Neural cell (in vitro differentiated cells): ENCODE measurements at regions not wholly inside any gene's neighbourhood (a gene's known extent, or its start where the extent isn't known, plus 50 kb on each side); places are given as distances from the start of the nearest gene placed in this dataset.

Experiments
- EP300 ChIP-seq: fragments of 450-650 bp; conservative IDR thresholded peaks from 2 replicates; pipeline ENCODE4 v1.6.1; 2014; ENCODE audit warnings: antibody characterized with exemption, mild to moderate bottlenecking, moderate library complexity; ENCODE audit not compliant: poor library complexity, severe bottlenecking
- EZH2 ChIP-seq: fragments of 200-600, 300-800 bp; shearing (Covaris generic), sonication (generic); IDR thresholded peaks from 2 replicates; pipeline ENCODE4 v1.6.1; 2014; ENCODE audit warnings: antibody characterized with exemption, low read length, borderline replicate concordance, mild to moderate bottlenecking; ENCODE audit not compliant: insufficient read depth, poor library complexity, severe bottlenecking
- POLR2AphosphoS5 ChIP-seq: IDR thresholded peaks from 2 replicates; pipeline ENCODE4 v1.6.1; 2012
- RAD21 ChIP-seq: fragments of 450-650 bp; conservative IDR thresholded peaks from 2 replicates; pipeline ENCODE4 v1.6.1; 2014; ENCODE audit warnings: antibody characterized with exemption, mild to moderate bottlenecking, moderate library complexity
- TAF1 ChIP-seq: IDR thresholded peaks from 2 replicates; pipeline ENCODE4 v1.6.1; 2012; ENCODE audit warnings: low read depth
- TF ChIP-seq, protein P1 (sequence below): fragments of 450-650 bp; IDR thresholded peaks from 2 replicates; pipeline ENCODE4 v1.5.1; 2014; ENCODE audit warnings: antibody characterized with exemption, mild to moderate bottlenecking, moderate library complexity; ENCODE audit not compliant: poor library complexity, severe bottlenecking
- TF ChIP-seq, protein P2 (sequence below): IDR thresholded peaks from 2 replicates; pipeline ENCODE4 v1.6.1; 2012; ENCODE audit warnings: borderline replicate concordance

DNA sequence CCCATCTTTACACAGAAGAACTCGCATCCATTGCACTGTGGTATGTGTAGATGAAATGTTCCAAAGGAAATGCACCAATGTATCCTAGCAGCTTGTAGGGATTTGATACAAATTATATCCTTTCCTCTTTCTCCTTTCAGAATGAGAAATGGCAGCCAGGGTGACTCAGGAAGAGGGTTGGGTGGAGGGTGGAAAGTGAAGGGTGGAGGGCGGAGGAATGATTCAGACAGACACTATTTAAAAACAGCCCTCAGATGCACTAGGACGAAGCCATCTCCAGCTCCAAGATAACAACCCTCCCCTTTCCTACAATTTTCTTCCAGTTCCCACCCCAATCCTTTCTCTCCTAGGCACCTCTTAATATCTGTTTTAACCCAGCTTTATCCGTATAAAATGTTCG lies 96.2 kb upstream of the STK39 start:
- TF ChIP-seq TAF1 (no peak), EZH2 (no peak), POLR2AphosphoS5 (no peak), RAD21 (no peak), EP300 (no peak)
- TF ChIP-seq, protein P1, sequence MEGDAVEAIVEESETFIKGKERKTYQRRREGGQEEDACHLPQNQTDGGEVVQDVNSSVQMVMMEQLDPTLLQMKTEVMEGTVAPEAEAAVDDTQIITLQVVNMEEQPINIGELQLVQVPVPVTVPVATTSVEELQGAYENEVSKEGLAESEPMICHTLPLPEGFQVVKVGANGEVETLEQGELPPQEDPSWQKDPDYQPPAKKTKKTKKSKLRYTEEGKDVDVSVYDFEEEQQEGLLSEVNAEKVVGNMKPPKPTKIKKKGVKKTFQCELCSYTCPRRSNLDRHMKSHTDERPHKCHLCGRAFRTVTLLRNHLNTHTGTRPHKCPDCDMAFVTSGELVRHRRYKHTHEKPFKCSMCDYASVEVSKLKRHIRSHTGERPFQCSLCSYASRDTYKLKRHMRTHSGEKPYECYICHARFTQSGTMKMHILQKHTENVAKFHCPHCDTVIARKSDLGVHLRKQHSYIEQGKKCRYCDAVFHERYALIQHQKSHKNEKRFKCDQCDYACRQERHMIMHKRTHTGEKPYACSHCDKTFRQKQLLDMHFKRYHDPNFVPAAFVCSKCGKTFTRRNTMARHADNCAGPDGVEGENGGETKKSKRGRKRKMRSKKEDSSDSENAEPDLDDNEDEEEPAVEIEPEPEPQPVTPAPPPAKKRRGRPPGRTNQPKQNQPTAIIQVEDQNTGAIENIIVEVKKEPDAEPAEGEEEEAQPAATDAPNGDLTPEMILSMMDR, result no peak
- TF ChIP-seq, protein P2, sequence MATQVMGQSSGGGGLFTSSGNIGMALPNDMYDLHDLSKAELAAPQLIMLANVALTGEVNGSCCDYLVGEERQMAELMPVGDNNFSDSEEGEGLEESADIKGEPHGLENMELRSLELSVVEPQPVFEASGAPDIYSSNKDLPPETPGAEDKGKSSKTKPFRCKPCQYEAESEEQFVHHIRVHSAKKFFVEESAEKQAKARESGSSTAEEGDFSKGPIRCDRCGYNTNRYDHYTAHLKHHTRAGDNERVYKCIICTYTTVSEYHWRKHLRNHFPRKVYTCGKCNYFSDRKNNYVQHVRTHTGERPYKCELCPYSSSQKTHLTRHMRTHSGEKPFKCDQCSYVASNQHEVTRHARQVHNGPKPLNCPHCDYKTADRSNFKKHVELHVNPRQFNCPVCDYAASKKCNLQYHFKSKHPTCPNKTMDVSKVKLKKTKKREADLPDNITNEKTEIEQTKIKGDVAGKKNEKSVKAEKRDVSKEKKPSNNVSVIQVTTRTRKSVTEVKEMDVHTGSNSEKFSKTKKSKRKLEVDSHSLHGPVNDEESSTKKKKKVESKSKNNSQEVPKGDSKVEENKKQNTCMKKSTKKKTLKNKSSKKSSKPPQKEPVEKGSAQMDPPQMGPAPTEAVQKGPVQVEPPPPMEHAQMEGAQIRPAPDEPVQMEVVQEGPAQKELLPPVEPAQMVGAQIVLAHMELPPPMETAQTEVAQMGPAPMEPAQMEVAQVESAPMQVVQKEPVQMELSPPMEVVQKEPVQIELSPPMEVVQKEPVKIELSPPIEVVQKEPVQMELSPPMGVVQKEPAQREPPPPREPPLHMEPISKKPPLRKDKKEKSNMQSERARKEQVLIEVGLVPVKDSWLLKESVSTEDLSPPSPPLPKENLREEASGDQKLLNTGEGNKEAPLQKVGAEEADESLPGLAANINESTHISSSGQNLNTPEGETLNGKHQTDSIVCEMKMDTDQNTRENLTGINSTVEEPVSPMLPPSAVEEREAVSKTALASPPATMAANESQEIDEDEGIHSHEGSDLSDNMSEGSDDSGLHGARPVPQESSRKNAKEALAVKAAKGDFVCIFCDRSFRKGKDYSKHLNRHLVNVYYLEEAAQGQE, result no peak
